Islet of Langerhans (tissue), 1 donor: ENCODE measurements at regions not wholly inside any gene's neighbourhood (a gene's known extent, or its start where the extent isn't known, plus 50 kb on each side); places are given as distances from the start of the nearest gene placed in this dataset.
"Not testable (repeated sequence)": the region's sequence is repeated elsewhere in the genome, so short reads cannot be mapped to it uniquely, and the experiment has no call there.

ENCODE experiments used
- FAIRE-seq: peaks from one replicate; lab custom pipeline; 2011; peaks lifted over from hg19 to GRCh38; lab: Jason Lieb, UNC

DNA sequence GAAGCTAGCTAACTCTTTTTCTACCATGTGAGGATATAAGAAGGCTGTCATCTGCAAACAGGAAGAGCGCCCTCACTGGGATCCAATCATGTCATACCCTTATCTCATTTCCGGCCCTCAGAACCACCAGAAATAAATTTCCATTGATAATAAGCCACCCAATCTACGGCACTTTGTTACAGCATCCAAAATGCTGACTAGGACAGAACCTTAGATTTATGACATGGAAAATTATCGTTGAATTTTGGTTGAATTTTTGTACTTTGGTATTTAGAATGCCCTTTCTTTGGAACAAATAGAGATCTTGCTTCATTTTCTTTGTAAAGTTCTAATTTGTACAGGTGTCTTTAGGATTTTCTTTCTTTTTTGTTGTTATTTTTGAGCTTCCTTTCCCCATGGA is 53.3 kb upstream of the CYLC2 start:
- no peak for FAIRE-seq

DNA sequence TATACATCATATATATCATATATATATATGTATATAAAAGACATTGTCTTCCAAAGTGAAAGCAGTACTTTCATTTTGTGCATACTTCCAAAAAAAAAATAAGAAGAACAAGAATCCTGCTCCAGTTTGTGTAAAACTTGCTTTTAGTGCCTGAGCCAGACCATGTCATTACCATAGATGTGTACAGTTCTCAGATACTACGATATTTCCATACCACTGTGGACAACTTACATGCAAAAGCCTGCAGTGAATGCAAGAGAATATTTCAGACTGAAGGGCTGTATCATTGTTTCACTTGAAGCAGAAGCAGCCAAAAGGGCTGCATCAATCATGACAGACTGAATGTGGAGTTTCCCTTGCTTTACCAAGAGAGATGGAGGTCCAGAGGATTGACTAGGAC is 72.6 kb upstream of the CYLC2 start:
- no peak for FAIRE-seq

- FAIRE-seq, result no peak
These were observed 83.9 kb upstream of the CYLC2 start for GRCh38 chr9:102911185-102911584.

- FAIRE-seq, result not testable (repeated sequence)
These were observed 89.3 kb upstream of the CYLC2 start for GRCh38 chr9:102905795-102906194.

- FAIRE-seq, result no peak
These were observed 103.1 kb upstream of the CYLC2 start for GRCh38 chr9:102892025-102892424.

- FAIRE-seq, result not testable (repeated sequence)
These were observed 106.4 kb upstream of the CYLC2 start for GRCh38 chr9:102888747-102889146.

GRCh38 chr9:102875687-102876086 is 119.4 kb upstream of the CYLC2 start:
- no peak for FAIRE-seq

- FAIRE-seq, result no peak
These were observed 127.6 kb upstream of the CYLC2 start for GRCh38 chr9:102867488-102867887.

- FAIRE-seq, result no peak
These were observed 132.7 kb upstream of the CYLC2 start for GRCh38 chr9:102862478-102862877.

GRCh38 chr9:102855641-102856040 is 139.5 kb upstream of the CYLC2 start:
- FAIRE-seq, result no peak

- FAIRE-seq, result no peak
These were observed 149.2 kb upstream of the CYLC2 start for GRCh38 chr9:102845827-102846371.

- no peak for FAIRE-seq
These were observed 150.4 kb upstream of the CYLC2 start for GRCh38 chr9:102844716-102845115.

GRCh38 chr9:102842423-102842822 is 152.7 kb upstream of the CYLC2 start:
- FAIRE-seq, result no peak

DNA sequence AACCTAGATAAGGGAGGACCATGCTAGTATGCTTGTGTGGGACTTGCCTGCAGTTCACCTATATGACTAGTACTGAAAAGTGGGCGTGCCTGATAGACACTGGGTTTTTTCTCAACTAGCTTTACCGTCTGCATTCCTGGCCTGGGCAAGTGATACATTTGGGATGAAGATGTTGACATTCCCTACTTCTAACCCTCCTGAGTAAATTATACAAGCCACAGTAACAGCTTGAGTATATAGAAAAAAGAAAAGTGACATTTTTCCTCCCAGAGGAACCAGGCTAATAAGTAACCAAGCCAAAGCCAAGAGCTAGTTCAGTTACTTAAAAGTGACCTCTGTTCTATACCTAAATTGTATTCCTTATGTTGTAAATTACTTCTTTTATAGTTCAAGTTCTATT is 153.8 kb upstream of the CYLC2 start:
- FAIRE-seq, result no peak

DNA sequence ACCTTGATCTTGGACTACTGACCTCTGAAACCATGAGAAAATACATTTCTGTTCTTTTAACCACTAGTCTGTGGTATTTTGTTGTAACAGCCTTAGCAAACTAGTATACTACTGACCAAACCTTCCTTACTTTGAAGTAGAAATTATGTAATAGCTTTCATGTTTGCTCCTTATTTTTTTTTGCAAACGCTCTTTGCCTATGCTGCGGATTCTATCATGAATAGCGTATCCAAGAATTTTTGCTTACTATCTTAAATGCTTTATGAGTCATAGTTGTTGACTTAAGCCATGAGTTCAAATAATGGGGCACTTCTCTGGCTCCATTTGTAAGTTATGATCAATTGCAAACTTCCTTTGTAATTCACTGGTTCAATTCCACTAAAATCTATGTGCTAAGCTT is 154.8 kb upstream of the CYLC2 start:
- FAIRE-seq, result no peak

DNA sequence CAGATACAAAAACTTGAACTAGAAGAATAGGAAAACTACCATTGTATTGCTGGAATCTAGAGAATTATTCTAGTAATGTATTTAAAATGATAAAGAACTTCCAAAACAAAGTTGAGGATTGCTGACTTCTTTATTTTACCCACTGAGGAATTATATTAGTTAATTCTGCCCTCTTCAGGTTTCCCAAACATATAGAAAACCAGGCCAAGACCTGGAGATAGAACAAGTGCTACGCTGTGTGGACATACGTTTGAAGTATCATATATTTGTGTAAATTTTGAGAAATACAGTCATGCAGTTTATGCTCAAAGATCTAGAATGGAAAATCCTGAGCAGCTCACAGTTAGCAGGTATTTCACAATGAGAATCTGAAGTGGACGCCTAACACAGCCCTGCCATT is 162.3 kb upstream of the CYLC2 start:
- no peak for FAIRE-seq

GRCh38 chr9:102796244-102796643 is 198.9 kb upstream of the CYLC2 start:
- no peak for FAIRE-seq

DNA sequence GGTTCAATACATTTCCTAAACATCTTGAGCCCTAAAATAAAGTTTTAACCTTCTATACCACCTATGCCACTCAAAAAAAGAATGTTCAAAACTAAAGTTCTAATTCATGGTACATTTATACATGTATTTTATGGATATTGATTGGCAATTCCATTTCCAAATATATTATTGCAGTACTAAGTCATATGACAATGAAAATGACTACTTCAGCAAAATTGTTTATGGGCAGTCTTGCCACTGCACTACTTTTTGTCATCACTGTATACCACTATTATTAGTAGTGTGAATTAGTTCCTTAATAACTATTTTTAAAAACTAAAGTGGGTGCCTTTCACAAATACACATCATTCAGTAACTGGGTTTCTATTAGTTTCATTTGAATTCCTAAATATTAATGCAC is 199.6 kb upstream of the CYLC2 start:
- FAIRE-seq, result no peak

DNA sequence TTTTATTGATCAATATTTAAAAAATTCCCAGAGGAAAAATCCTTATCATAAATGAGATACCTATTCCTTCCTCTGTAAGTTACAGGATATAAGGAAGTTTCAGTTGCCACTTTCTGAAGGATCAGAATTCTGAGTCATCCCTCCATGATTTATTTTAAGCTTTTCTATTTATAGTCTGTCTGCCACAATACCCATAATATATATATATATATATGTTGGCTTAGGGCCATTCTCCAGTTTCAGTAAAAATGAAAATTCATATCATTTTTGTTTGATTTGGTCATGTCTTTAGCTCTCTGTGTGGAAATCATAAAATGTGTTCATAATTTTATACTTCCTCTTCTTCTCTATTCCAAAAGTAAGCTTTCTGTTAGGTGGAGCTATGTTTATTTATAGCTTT is 215.8 kb upstream of the CYLC2 start:
- no peak for FAIRE-seq

GRCh38 chr9:102778746-102779145 is 216.4 kb upstream of the CYLC2 start:
- FAIRE-seq, result no peak

DNA sequence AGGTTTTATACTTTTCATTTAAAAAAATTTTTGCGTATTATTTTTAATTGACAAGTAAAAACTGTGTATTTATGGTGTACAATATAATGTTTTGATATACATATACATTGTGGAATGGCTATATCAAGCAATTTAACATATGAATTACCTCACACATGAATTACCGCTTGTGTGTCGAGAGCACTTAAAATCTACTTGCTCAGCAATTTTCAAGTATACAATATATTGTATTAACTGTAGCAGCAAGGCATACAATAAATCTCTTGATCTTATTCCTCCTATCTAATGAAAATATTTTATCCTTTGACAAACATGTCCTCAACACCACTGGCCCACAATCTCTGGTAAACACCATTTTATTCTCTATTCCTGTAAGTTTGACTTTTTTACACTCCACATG is 224.4 kb upstream of the CYLC2 start:
- FAIRE-seq, result no peak

- FAIRE-seq, result no peak
These were observed 225.8 kb upstream of the CYLC2 start for GRCh38 chr9:102769307-102769706.

DNA sequence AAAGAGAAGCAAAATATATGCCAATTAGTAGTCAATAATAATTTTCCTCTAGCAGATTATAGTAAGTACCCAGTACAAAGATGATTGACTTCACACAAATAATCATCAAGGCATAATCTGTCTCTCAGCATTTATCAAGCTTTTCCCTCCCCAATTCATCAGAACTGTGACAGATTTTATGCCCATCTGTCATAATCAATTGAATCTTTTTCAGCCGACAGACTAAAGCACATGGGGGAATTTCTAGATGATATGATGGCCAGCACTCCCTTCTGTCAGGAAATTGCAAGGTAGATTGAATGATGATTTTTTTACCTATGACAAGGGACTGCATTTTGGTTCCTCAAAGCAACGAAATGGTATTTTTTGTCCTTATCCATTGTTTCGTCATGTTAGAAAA is 227.1 kb upstream of the CYLC2 start:
- FAIRE-seq, result no peak

DNA sequence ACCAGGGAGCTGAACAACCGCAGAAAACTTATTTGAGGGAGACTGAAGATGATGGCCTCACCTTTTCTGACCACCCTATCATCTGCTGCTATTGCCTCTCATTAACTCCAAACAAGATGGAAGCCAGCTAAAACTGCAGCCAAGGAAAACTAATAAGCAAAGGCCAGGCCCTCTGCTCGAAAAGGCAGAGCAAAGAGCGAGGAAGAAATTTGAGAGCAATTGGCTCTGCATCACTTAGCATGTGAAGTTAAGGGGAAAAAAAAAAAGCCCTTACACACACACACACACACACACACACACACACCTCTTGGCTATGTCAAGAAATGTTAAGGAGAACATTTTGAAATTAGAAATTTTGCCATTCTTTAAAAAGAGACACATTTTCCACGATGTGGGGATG is 228.1 kb upstream of the CYLC2 start:
- no peak for FAIRE-seq

- no peak for FAIRE-seq
These were observed 254.6 kb upstream of the CYLC2 start for GRCh38 chr9:102740578-102740977.
